RPMI8226 (cell line): ENCODE measurements at regions not wholly inside any gene's neighbourhood (a gene's known extent, or its start where the extent isn't known, plus 50 kb on each side); places are given as distances from the start of the nearest gene placed in this dataset.
"Not testable (repeated sequence)": the region's sequence is repeated elsewhere in the genome, so short reads cannot be mapped to it uniquely, and the experiment has no call there.

Source experiments
- DNase-seq: peaks from one replicate; pipeline ENCODE4 v3.0.0-alpha.2; 2015

DNA sequence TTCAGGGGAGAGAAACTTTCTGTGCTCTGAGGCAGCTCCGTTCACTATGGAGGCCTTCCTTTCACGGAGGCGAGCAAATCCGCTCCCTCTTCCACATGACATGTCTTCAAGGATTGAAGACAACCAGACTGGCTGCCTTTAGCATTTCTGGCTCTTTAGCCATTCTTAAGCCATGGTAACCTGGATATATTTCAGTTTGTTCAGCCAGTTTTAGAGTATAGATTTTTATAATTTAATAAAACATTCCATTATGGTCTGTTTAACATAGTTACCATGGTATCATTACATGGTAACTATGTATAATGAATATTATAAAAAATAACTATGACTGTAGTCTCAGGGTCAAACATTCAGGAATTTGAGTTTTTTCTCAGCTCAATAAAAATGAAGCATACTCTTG lies 54.2 kb upstream of the NFIA start:
- DNase-seq: no peak

DNA sequence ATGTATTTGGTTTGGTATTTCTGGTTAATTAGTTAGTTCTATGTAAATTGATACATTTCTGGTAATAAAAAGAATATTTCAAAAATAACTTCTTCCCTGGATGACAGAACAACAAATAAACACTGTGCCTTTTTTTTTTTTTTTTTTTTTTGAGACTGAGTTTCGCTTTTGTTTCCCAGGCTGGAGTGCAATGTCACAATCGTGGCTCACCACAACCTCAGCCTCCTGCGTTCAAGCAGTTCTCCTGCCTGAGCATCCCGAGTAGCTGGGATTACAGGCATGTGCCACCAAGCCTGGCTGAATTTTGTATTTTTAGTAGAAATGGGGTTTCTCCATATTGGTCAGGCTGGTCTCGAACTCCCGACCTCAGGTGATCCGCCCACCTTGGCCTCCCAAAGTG lies 64.3 kb upstream of the NFIA start:
- DNase-seq: not testable (repeated sequence)

DNA sequence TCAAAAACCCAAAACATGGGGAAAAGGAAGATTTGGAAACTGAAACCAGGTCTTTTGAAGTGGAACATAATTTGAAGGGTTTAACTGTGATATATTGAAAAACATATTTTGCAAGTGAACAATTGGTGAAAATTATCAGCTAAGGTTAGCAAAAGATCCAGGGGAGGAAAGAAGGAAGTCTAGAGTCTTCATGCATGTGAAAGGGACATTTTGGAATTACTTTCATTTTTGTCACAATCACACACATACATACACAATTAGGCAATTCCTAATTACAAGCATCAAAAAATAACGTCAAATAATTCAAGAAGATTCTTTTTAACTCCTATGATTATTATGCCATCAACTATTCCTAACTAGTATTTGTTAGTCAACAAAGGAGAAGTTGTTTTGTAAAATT lies 64.7 kb upstream of the NFIA start:
- DNase-seq: no peak

DNA sequence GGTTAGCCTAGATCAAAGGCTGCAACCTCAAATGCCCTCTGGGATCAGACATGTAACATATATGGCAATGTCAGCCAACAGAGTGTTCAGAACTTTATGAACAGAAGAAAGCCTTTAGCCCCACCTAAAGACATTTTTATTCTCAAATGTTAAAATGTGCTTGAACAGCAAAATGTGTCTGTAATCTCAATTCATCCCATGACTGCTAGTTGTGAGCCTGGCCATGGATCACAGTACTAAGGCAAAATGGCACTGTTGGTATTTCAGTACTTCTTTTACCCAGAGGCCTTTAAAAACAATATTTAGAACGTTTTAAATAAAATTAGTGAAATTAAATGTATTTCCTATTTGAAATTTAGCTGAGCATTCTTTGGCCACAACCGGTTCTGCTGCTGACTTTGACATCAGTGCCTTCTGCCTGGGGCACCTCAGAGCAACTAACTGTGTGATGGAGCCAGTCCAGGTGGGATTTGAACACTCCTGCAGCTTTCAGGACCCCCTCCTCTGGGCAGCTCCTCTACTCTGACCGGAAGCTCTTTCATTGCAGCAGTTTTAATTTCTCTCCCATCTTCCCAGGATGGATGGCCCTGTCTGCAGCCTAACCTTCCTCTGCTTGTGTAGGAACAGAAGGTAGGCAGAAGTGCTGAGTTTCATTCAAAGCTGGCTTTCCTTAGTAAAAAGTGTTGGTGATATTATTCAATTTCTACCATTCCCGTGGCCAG lies 68.3 kb upstream of the NFIA start:
- no peak for DNase-seq

DNA sequence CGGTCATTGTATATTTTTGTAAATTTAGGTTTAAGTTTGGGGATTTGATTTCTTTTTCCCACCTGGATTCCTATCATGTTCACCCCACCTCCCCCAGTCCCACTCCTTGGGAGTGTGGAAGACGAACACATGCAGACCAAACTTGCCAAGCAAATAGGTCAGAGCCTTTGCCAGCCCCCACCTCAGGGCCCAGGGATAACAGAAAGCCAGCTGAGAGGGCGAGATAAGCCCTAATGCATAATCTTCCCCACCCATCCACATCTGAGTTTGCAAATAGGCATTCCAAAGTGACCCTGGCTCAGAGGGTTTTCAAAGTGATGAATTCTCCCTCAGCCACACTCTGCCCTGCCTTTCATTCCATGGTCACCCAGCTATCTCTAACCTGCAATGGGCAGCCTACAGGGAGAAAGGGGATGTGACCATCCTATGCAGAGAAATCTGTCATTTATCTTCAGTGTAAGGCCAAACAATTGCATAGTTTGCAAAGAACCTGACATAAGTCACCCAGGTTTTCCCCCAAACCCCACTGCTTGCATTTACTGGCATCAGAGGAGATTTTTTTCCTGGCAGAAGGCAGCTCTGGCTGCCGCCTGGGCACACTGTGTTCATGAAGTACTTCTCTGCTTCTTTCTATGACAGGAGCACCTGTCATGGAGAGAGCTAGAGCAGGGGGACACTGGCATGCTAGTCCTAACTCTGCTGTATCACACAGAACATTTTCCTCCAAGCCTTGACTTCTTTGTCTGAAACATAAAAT lies 69.0 kb upstream of the NFIA start:
- no peak for DNase-seq

DNA sequence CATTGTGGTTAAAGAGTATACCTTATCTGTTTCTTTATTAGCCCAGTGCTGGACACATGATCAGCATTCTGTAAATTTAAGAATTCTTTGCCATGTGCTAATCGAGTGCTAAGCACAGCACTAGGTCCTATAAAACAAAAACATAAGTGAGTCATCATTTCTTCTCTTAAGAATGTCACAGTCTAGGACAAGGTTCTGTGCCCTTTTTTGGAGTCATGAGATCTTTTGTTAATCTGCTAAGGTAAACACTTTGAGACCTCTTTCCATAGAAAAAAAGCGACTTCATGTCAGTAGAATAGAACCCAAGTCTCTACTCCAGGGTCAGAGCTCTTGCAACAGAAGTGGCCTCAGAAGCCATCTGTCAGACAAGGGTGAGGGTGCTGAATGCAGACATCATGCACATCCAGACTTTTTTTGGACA lies 70.0 kb upstream of the NFIA start:
- no peak for DNase-seq

DNA sequence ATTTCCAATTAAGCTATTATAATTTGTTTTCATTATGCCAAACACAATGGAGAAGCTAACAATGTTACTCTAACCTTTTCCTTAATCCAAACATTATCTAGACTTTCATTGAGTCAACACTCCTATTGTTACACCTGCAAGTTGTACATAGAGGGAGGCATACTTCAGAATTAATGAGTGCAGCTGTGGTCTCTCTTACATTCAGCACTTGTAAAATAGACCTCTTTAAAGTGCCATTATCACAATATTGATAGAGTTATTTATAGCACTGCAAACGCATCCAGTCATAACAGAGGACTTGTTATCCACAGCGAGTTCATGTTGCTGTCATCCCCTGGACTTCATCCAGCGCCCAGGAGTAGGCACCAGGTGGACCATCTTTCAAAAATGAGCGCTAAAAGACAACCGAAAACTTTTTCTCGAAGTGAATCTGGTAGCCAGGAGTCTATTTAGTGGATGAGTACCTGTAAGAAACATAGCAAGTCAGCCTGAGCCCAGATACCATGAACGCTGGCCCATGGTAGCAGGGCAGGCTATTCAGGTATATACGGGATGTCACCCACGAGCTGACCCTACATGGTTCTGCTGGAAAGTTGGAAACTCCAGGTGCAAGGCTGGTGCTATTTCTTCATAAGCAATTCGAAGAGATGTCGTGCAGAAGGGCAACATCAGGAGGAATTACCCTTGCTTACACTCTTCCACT lies 70.6 kb upstream of the NFIA start:
- no peak for DNase-seq

DNA sequence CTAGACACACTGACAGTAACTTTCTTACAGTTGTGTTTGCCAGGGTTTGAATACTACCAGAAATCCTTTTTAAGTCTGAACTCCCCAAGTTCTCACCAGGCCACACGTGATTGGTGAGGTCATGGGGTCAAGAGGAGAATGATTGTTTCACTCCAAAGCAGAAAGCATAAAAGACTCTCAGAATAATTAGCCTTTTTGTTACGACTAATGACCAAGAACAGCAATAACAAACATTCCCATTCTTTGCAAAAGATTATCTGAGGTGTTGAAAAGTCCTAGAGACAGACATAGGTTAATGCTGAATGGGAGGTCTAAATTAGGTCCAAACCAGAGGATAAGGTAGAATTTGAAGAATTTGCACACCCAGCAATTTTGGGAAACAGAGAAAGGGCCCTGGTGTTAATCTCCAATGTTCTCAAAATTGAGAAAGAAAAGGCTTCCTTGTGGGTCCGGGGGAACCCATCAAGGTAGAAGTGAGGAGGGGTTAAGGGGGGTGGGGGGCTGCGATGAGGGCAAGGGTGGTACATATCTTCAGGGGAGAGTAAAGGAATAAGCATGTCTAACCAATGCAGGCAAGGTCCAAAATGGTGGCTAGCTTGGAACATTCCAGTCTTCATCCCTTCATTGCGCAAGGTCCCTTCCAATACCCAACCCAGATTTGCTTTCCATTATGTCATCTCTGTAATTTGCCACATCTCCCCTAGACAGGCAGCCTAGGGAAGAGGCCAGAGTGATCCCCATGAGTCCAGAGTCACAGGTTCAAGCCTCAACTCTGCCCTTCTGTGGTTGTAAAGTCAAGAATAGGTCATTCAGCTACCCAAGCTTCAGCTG lies 74.6 kb upstream of the NFIA start:
- DNase-seq: no peak

DNA sequence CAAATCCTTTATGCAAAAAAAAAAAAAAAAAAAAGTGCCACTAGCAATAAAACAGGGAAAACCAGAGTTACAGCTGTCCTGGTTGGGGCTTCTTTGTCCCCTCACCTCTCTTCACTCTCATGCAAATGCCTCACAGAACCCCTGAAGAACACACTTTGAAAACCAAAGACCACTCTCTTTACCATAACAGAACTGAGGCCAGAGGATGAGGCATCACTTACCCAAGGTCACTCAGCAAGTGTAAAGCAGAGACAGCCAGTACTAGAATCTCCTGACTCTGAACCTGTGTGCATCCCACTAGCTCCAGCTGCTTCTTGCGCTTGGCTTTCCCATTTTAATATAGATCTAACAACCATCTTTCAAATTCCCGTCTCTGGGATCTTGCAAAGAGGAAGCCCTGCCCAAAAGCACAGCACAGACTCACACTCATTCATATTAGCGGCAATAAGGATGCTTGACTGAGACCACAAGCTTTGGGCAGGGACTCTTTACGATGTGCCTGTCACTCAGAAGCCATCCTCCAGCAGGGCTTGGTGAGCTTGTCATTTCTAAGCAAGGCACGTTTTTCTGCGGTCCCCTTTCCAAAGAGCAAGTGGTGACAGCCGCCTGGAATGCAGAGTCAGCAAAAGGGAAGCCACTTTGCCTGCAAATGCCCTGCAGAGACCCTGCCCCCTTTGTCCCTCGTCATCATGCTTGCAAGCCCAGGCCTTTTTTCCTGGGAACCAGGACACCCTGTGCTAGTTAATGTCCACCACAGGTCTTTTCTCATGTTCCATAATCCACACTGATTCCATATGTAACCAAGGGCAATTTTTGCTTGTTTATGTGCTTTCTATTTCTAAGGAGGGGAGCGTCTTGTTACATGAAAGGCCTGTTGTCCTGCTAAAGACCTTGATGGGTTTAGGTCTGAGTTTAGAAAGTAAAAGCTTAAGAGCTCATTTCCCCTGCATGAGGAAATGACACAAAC lies 76.5 kb upstream of the NFIA start:
- peak; percentile 52 for DNase-seq

DNA sequence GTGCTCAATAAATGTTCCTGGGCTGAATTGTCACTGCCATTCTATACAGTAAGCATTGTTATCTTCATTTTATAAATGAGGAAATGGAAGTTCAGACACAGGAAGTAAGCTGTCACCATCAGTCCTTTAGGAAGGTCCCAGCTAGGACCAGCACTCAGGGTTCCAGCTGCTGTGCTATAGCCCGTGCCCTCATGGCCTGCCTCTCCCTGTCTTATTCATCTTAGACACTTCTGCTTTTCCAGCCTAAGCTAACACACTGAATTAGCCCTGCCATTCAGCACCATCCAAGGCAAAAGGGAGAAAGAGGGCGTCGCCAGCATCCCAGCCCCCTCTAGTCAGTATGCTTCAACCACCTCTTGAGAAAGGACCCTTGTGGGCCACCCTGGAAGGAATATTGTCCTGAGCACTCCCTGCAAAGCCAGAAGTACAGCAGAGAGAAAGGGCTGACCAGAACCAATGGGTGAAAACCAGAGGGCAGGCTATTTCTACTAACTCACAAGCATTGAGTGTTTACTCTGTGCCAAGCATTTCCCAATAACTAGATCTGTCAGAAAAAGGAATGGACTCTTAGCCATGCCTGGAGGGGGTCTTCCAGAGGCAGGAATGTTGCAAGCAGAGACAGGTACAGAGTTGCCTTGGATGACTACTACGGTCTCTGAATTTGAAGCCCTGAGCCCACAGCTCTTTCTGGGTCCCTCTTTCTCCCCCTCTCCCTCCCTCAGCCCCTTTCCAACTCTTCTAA lies 77.9 kb upstream of the NFIA start:
- no peak for DNase-seq

DNA sequence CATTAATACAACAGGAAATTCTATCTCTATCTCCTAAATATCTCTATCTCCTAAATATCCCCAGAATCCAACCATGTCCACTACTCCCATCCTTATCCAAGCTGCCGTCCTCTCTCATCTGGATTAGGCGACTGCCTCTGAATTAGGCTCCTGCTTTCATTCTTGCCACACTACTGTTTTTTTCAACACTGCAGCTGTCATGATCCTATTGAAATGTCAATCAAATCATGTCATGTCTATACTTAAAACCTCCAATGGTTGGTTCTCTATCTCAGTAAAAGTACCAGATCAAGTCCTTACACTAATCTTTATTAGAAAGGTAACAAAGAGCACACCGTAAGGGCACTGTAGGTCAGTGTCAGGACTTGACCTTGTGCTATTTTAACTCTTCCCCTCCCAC lies 82.0 kb upstream of the NFIA start:
- no peak for DNase-seq

DNA sequence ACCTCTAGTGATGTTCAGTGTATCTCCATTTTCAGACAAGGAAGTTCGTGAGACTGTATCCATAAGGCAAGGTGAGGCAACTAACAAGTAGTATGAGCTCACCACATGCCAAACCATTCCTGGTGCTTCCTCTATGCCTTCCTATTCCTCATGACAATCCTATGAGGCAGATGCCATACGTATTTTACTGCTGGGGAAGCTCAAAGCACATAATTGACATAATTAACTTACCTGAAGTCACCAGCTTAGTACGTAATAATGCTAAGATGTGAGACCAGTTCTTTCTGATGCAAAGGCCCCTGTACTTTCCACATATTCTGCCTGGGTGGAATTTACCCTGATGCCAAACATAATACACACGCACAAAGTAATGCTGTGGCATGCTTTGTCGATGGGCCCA lies 83.6 kb upstream of the NFIA start:
- no peak for DNase-seq

DNA sequence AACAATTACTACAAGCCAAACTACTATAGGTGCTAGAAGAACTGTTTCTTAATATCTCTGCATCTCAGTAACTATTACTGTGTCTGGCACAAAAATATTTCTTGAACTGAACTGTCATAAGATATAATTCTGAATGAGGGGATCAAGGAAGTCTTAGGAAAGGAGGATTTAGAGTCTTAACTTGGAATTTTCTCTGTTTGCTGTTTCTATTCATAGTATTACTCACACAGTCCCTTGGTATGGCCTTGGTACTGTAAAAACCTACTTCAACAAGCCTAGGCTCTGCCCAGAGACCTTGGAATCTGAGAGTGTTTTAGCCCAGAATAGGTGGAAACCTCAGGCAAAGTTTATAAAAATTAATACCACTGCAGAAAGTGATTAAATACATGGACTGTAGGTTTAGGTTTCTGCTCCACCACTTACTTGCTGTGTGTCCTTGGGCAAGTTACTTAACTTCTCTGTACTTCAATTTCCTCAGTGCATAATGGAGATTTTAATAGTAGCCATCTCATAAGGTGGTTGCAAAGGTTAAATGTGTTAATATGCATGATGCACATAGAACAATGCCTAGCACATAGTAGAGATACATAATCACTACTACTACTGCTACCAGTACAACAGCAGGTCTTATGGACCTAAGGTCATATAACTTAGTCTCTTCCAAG lies 87.4 kb upstream of the NFIA start:
- no peak for DNase-seq

DNA sequence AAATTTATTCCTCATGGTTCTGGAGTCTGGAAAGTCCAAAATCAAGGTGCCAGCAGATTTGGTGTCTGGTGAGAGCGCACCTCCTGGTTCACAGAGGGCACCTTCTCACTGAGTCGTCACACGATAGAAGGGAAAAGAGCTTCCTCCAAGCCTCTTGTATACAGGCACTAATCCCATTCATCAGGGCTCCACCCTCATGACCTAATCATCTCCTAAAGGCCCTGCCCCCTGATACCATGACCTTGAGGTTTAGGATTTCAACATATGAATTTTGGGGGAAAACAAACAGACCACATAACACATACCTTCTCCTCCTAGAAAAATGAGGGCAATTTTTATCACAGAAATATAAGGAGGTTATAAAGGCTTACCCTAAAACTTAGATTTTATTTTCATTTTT lies 88.0 kb upstream of the NFIA start:
- DNase-seq: no peak

DNA sequence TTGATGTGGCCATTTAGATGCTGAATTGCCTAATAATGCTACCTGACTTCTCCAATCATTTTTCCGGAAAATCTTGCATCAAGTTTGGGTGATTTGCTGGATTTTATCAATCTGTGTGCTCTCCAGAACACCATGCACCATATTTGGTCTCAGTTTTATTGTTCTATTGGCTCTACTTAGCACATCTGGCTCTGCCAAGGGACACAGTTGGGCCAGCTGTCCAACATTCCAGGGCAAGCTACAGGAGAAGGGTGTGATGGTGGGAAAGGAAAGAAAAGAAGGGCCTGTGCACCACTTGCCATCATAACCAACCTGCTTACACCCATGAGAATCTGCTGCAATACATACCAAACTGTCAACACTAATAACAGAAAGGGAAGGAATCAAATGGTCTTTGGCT lies 90.2 kb upstream of the NFIA start:
- DNase-seq: no peak

DNA sequence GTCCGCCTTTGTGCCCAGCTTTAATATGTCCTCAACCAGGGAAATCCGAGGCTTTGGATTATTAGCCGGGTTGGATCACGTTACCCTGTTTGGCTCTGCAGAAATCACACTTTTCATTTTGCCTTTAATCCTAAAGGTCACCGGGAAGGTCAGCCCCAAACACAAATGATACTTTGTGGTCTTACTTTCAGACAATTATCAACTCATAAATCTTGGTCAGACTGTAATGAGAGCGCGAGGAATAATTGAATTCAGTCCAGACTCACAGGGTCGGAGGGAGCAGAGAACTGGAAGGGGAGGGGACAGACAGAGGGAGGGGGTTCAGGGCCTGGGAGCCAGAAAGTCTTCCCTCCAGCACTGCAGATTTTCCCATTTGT lies 91.7 kb upstream of the NFIA start:
- DNase-seq: no peak

DNA sequence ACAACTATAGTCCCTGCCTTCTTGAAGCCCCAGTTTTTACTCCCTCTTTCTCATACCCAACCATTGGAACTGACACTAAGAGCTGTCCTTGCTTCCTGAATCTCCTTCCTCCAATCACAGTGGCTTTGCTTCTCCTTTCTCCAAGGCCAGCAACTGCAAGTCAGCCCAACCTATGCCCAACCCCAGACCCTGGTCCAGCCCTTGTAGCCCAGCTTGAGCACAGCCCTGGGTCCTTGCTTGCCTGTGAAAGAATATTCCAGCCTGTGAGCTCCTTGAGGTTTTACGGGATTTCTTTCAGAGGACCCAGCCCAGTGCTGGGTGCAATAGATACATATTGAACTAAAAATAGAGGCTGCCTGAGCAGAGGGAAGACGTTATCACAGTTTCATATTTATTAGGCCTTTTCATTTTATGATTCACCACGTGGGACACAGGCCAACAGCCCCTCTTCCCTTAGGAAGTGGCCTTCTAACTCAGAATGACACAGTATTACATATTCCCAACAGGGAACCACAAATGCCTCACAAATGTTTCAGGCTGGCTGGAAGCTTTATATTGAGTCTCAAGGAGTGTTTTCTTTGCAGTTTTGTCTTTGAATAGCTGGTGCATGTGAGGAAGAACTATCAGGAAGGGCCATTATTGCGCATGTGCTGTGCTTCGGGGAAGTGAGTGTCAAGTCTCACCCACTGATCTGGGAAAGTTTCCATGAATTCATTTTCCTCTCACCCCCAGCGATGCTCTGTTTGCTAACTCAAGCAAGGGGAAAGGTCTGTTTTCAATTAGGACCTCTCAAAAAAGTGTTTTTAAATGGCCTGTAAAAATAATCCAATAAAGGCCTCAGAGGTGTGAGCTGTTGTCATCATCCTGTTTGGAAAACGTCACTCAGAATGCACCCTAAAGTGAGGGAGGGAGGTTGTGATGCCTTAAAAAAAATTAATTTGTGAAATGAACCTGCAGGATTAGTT lies 92.3 kb upstream of the NFIA start:
- no peak for DNase-seq

DNA sequence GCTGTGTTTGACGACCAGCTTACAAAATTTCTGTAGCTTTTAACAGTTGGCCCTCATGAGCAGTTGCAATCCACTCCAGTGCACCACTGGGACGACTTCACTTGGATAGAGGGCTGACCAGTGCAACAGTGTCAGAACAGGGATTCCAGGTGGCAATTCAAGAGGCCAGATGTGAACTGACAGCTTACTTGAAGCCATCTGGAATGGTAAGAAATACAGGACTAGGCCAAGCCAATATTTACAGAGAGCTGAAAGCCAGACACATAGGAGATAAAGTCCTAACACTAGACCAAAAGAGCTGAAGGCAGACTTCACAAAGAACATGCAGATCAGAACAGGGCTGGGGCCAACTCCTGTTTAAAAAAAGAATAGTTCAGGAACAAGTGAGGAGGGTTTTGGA lies 93.5 kb upstream of the NFIA start:
- DNase-seq: no peak

DNA sequence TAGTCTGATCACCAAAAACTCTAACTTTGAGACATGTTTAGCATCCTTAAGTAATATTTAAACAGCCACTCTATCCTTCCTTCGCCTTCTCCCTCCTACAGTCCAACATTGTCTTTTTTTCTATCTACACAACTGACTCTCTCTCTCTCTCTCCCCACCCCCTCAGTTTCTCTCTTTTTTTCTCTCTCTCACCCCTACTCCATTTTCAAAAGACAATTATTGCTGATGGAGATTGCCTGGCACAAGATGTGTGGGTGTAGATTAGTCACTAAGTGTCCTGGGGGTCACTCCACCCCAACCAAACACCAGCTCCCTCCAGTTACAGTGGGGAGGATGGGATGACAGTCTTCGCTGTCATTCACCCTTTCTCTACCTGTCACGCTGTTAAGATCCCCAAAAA lies 94.5 kb upstream of the NFIA start:
- no peak for DNase-seq
